ENCODE measurements at regions not wholly inside any gene's neighbourhood (a gene's known extent, or its start where the extent isn't known, plus 50 kb on each side); places are given as distances from the start of the nearest gene placed in this dataset.

DNA sequence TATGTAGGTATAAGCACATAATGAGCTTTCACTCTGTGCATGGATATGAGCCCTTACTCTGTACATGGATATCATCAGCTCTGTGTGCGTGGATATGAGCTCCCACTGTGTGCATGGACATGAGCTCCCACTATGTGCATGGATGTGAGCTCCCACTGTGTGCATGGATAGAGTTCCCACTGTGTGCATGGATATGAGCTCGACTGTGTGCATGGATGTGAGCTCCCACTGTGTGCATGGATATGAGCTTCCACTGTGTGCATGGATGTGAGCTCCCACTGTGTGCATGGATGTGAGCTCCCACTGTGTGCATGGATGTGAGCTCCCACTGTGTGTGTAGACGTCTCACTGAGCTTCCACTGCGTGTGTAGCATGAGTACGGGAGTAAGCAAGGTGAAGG is 149.3 kb upstream of the ALKAL2 start:
- Histone ChIP-seq H3K4me2 (peak overlapping the region; percentile 37), H3K27me3 (ENCODE audit: insufficient read depth, low read depth) (no peaks in the 10 kb centered on the region), H3K27ac (peak overlapping the region; percentile 67), H3K79me2 (ENCODE audit: low read depth) (no peaks in the 10 kb centered on the region), H4K20me1 (ENCODE audit: insufficient read depth) (no peaks in the 10 kb centered on the region), H3K9me3 (ENCODE audit: insufficient read depth, low read depth) (no peaks in the 10 kb centered on the region), H3F3A (ENCODE audit: insufficient read depth, low read depth) (peaks cover 16% of the 10 kb centered on the region), H3K4me3 (peak overlapping the region; percentile 13; the same call in 1 of the 2 replicates), H3K4me1 (replicated peaks; ENCODE audit: insufficient read depth) (peaks cover 13% of the 10 kb centered on the region; the same call in 1 of the 2 replicates), H3K36me3 (ENCODE audit: low read depth) (no peaks in the 10 kb centered on the region), H2AFZ (no peak overlapping the region), H3K9me2 (ENCODE audit: insufficient read depth) (no peaks in the 10 kb centered on the region)
- POLR2A ChIA-PET (ENCODE audit: unreplicated experiment) = no interaction called here
- intact Hi-C loops (cut with micrococcal nuclease; ENCODE audit: unreplicated experiment) = loop anchor here (1.0 kb wide), 1 partner anchor 12 kb away; no protein-coding TSS in a partner anchor
- no TSS peak for BruUV-seq (replicated peaks)
- TF ChIP-seq, protein P1, sequence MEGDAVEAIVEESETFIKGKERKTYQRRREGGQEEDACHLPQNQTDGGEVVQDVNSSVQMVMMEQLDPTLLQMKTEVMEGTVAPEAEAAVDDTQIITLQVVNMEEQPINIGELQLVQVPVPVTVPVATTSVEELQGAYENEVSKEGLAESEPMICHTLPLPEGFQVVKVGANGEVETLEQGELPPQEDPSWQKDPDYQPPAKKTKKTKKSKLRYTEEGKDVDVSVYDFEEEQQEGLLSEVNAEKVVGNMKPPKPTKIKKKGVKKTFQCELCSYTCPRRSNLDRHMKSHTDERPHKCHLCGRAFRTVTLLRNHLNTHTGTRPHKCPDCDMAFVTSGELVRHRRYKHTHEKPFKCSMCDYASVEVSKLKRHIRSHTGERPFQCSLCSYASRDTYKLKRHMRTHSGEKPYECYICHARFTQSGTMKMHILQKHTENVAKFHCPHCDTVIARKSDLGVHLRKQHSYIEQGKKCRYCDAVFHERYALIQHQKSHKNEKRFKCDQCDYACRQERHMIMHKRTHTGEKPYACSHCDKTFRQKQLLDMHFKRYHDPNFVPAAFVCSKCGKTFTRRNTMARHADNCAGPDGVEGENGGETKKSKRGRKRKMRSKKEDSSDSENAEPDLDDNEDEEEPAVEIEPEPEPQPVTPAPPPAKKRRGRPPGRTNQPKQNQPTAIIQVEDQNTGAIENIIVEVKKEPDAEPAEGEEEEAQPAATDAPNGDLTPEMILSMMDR (conservative IDR thresholded peaks at IDR 0.05) = no peak
- no peak for TF ChIP-seq EZH2 (IDR thresholded peaks at IDR 0.05; ENCODE audit: low read depth)
- no peak for DNase-seq
- CTCF ChIA-PET = no interaction called here

GRCh38 chr2:436205-436604 is 148.3 kb upstream of the ALKAL2 start:
- Histone ChIP-seq H4K20me1 (ENCODE audit: insufficient read depth) (no peaks in the 10 kb centered on the region), H2AFZ (no peak overlapping the region), H3F3A (ENCODE audit: insufficient read depth, low read depth) (peaks cover 16% of the 10 kb centered on the region), H3K79me2 (ENCODE audit: low read depth) (no peaks in the 10 kb centered on the region), H3K27me3 (ENCODE audit: insufficient read depth, low read depth) (no peaks in the 10 kb centered on the region), H3K27ac (no peak overlapping the region), H3K4me3 (no peak overlapping the region), H3K4me2 (no peak overlapping the region), H3K9me2 (ENCODE audit: insufficient read depth) (no peaks in the 10 kb centered on the region), H3K36me3 (ENCODE audit: low read depth) (no peaks in the 10 kb centered on the region), H3K4me1 (replicated peaks; ENCODE audit: insufficient read depth) (peaks cover 13% of the 10 kb centered on the region; the same call in 1 of the 2 replicates), H3K9me3 (ENCODE audit: insufficient read depth, low read depth) (no peaks in the 10 kb centered on the region)
- BruUV-seq (replicated peaks) = no TSS peak
- intact Hi-C loops (cut with micrococcal nuclease; ENCODE audit: unreplicated experiment) = no loop called here
- ChIA-PET CTCF (no interaction called here), POLR2A (ENCODE audit: unreplicated experiment) (no interaction called here)
- no peak for TF ChIP-seq EZH2 (IDR thresholded peaks at IDR 0.05; ENCODE audit: low read depth)
- TF ChIP-seq, protein P1 (conservative IDR thresholded peaks at IDR 0.05) = no peak
- no peak for DNase-seq

GRCh38 chr2:434625-435024 is 146.7 kb upstream of the ALKAL2 start:
- peaks cover 13% of the 10 kb centered on the region; the same call in 1 of the 2 replicates for H3K4me1 ChIP-seq (replicated peaks; ENCODE audit: insufficient read depth)
- CTCF ChIA-PET = no interaction called here
- no TSS peak for BruUV-seq (replicated peaks)
- no peak overlapping the region for H2AFZ ChIP-seq
- POLR2A ChIA-PET (ENCODE audit: unreplicated experiment) = no interaction called here
- no peak for TF ChIP-seq EZH2 (IDR thresholded peaks at IDR 0.05; ENCODE audit: low read depth)
- TF ChIP-seq, protein P1 (conservative IDR thresholded peaks at IDR 0.05) = no peak
- no peaks in the 10 kb centered on the region for H4K20me1 ChIP-seq (ENCODE audit: insufficient read depth)
- intact Hi-C loops (cut with micrococcal nuclease; ENCODE audit: unreplicated experiment) = no loop called here
- H3K27ac ChIP-seq = no peak overlapping the region
- H3K4me3 ChIP-seq = no peak overlapping the region
- no peaks in the 10 kb centered on the region for H3K36me3 ChIP-seq (ENCODE audit: low read depth)
- DNase-seq = no peak
- H3K4me2 ChIP-seq = no peak overlapping the region
- H3K27me3 ChIP-seq (ENCODE audit: insufficient read depth, low read depth) = no peaks in the 10 kb centered on the region
- peaks cover 16% of the 10 kb centered on the region for H3F3A ChIP-seq (ENCODE audit: insufficient read depth, low read depth)
- H3K79me2 ChIP-seq (ENCODE audit: low read depth) = no peaks in the 10 kb centered on the region
- H3K9me2 ChIP-seq (ENCODE audit: insufficient read depth) = no peaks in the 10 kb centered on the region
- H3K9me3 ChIP-seq (ENCODE audit: insufficient read depth, low read depth) = no peaks in the 10 kb centered on the region
